ENCODE measurements at regions not wholly inside any gene's neighbourhood (a gene's known extent, or its start where the extent isn't known, plus 50 kb on each side); places are given as distances from the start of the nearest gene placed in this dataset.

GRCh38 chr15:29468899-29469298 is 199.3 kb upstream of the NSMCE3 start:
- no peak for DNase-seq (ENCODE audit: low read depth)
- no peak overlapping the region for H3K4me3 ChIP-seq (ENCODE audit: control insufficient read depth, low read depth, low read length)
- TF ChIP-seq CTCF (IDR thresholded peaks at IDR 0.05; ENCODE audit: control insufficient read depth, insufficient read depth, low read depth, low read length, missing control alignments): no peak

GRCh38 chr15:29467091-29467490 is 197.5 kb upstream of the NSMCE3 start:
- no peak for DNase-seq (ENCODE audit: low read depth)

GRCh38 chr15:29466292-29466691 is 196.7 kb upstream of the NSMCE3 start:
- no peak for DNase-seq (ENCODE audit: low read depth)
- no peak for TF ChIP-seq CTCF (IDR thresholded peaks at IDR 0.05; ENCODE audit: control insufficient read depth, insufficient read depth, low read depth, low read length, missing control alignments)
- H3K4me3 ChIP-seq (ENCODE audit: control insufficient read depth, low read depth, low read length): no peak overlapping the region

More at GRCh38 chr15:29467091-29467490, 197.5 kb upstream of the NSMCE3 start:
- no peak overlapping the region for H3K4me3 ChIP-seq (ENCODE audit: control insufficient read depth, low read depth, low read length)
- no peak for TF ChIP-seq CTCF (IDR thresholded peaks at IDR 0.05; ENCODE audit: control insufficient read depth, insufficient read depth, low read depth, low read length, missing control alignments)

- H3K4me3 ChIP-seq (ENCODE audit: control insufficient read depth, low read depth, low read length): no peak overlapping the region
- no peak for DNase-seq (ENCODE audit: low read depth)
- TF ChIP-seq CTCF (IDR thresholded peaks at IDR 0.05; ENCODE audit: control insufficient read depth, insufficient read depth, low read depth, low read length, missing control alignments): no peak
Measured at GRCh38 chr15:29465816-29466215, 196.2 kb upstream of the NSMCE3 start.

GRCh38 chr15:29465196-29465595 is 195.6 kb upstream of the NSMCE3 start:
- no peak for TF ChIP-seq CTCF (IDR thresholded peaks at IDR 0.05; ENCODE audit: control insufficient read depth, insufficient read depth, low read depth, low read length, missing control alignments)
- no peak overlapping the region for H3K4me3 ChIP-seq (ENCODE audit: control insufficient read depth, low read depth, low read length)
- DNase-seq (ENCODE audit: low read depth): no peak

- TF ChIP-seq CTCF (IDR thresholded peaks at IDR 0.05; ENCODE audit: control insufficient read depth, insufficient read depth, low read depth, low read length, missing control alignments): no peak
- no peak overlapping the region for H3K4me3 ChIP-seq (ENCODE audit: control insufficient read depth, low read depth, low read length)
- DNase-seq (ENCODE audit: low read depth): no peak
Measured at GRCh38 chr15:29461877-29462276, 192.3 kb upstream of the NSMCE3 start.

GRCh38 chr15:29458361-29458760 is 188.7 kb upstream of the NSMCE3 start:
- H3K4me3 ChIP-seq (ENCODE audit: control insufficient read depth, low read depth, low read length): no peak overlapping the region
- DNase-seq (ENCODE audit: low read depth): no peak
- no peak for TF ChIP-seq CTCF (IDR thresholded peaks at IDR 0.05; ENCODE audit: control insufficient read depth, insufficient read depth, low read depth, low read length, missing control alignments)
